GM20000 (cell line): ENCODE measurements at regions not wholly inside any gene's neighbourhood (a gene's known extent, or its start where the extent isn't known, plus 50 kb on each side); places are given as distances from the start of the nearest gene placed in this dataset.
"Not testable (repeated sequence)": the region's sequence is repeated elsewhere in the genome, so short reads cannot be mapped to it uniquely, and the experiment has no call there.

Source experiments
- DNase-seq: peaks from one replicate; pipeline ENCODE4 v3.0.0; 2012; ENCODE audit warnings: low spot score
- CTCF ChIP-seq: IDR thresholded peaks from 2 replicates; pipeline ENCODE4 v1.5.1; 2012; ENCODE audit warnings: mild to moderate bottlenecking, control low read depth; ENCODE audit errors: extremely low read depth, missing control alignments

- TF ChIP-seq CTCF, result peak; percentile 76
- DNase-seq, result peak; percentile 38
These were observed 229.4 kb downstream of the DMAC1 start for GRCh38 chr9:7570107-7570720.

GRCh38 chr9:7567687-7568086 lies 231.9 kb downstream of the DMAC1 start:
- DNase-seq, result no peak
- TF ChIP-seq CTCF, result no peak

GRCh38 chr9:7561527-7562080 lies 238.0 kb downstream of the DMAC1 start:
- TF ChIP-seq CTCF, result no peak
- DNase-seq, result no peak

GRCh38 chr9:7560669-7561305 lies 238.8 kb downstream of the DMAC1 start:
- DNase-seq, result no peak
- no peak for TF ChIP-seq CTCF

GRCh38 chr9:7554699-7555098 lies 244.9 kb downstream of the DMAC1 start:
- no peak for TF ChIP-seq CTCF
- no peak for DNase-seq

GRCh38 chr9:7552706-7553105 lies 246.9 kb downstream of the DMAC1 start:
- DNase-seq, result not testable (repeated sequence)

- no peak for TF ChIP-seq CTCF
- no peak for DNase-seq
These were observed 250.3 kb downstream of the DMAC1 start for GRCh38 chr9:7549249-7549648.

- no peak for TF ChIP-seq CTCF
- DNase-seq, result no peak
These were observed 253.3 kb downstream of the DMAC1 start for GRCh38 chr9:7546261-7546660.
